ENCODE measurements at regions not wholly inside any gene's neighbourhood (a gene's known extent, or its start where the extent isn't known, plus 50 kb on each side); places are given as distances from the start of the nearest gene placed in this dataset.
"Not testable (repeated sequence)": the region's sequence is repeated elsewhere in the genome, so short reads cannot be mapped to it uniquely, and the experiment has no call there.

- in situ Hi-C loops (cut with MboI; ENCODE audit: low pct_unique_long_range_greater_than_20kb, low sequenced_read_pairs, unreplicated experiment), result no loop called here
- TF ChIP-seq CTCF (IDR thresholded peaks at IDR 0.05; ENCODE audit: extremely low read depth, insufficient read depth, missing control alignments), result no peak
- no peak for DNase-seq (ENCODE audit: low spot score)
These were observed 170.8 kb downstream of the RGS9 start for GRCh38 chr17:65307961-65308316.

GRCh38 chr17:65307081-65307960 is 170.2 kb downstream of the RGS9 start:
- in situ Hi-C loops (cut with MboI; ENCODE audit: low pct_unique_long_range_greater_than_20kb, low sequenced_read_pairs, unreplicated experiment), result no loop called here
- TF ChIP-seq CTCF (IDR thresholded peaks at IDR 0.05; ENCODE audit: extremely low read depth, insufficient read depth, missing control alignments), result no peak
- no peak for DNase-seq (ENCODE audit: low spot score)

GRCh38 chr17:65305778-65306177 is 168.6 kb downstream of the RGS9 start:
- in situ Hi-C loops (cut with MboI; ENCODE audit: low pct_unique_long_range_greater_than_20kb, low sequenced_read_pairs, unreplicated experiment), result no loop called here
- TF ChIP-seq CTCF (IDR thresholded peaks at IDR 0.05; ENCODE audit: extremely low read depth, insufficient read depth, missing control alignments), result no peak
- no peak for DNase-seq (ENCODE audit: low spot score)

GRCh38 chr17:65305116-65305515 is 167.9 kb downstream of the RGS9 start:
- no peak for TF ChIP-seq CTCF (IDR thresholded peaks at IDR 0.05; ENCODE audit: extremely low read depth, insufficient read depth, missing control alignments)
- DNase-seq (ENCODE audit: low spot score), result no peak
- in situ Hi-C loops (cut with MboI; ENCODE audit: low pct_unique_long_range_greater_than_20kb, low sequenced_read_pairs, unreplicated experiment), result no loop called here

- DNase-seq (ENCODE audit: low spot score); in situ Hi-C loops (cut with MboI; ENCODE audit: low pct_unique_long_range_greater_than_20kb, low sequenced_read_pairs, unreplicated experiment): not testable (repeated sequence)
These were observed 164.7 kb downstream of the RGS9 start for GRCh38 chr17:65301882-65302281.

- in situ Hi-C loops (cut with MboI; ENCODE audit: low pct_unique_long_range_greater_than_20kb, low sequenced_read_pairs, unreplicated experiment), result no loop called here
These were observed 164.0 kb downstream of the RGS9 start for GRCh38 chr17:65301184-65301583.

More at GRCh38 chr17:65301184-65301583, 164.0 kb downstream of the RGS9 start:
- DNase-seq (ENCODE audit: low spot score), result no peak
- TF ChIP-seq CTCF (IDR thresholded peaks at IDR 0.05; ENCODE audit: extremely low read depth, insufficient read depth, missing control alignments), result no peak
